ENCODE measurements at regions not wholly inside any gene's neighbourhood (a gene's known extent, or its start where the extent isn't known, plus 50 kb on each side); places are given as distances from the start of the nearest gene placed in this dataset.

DNA sequence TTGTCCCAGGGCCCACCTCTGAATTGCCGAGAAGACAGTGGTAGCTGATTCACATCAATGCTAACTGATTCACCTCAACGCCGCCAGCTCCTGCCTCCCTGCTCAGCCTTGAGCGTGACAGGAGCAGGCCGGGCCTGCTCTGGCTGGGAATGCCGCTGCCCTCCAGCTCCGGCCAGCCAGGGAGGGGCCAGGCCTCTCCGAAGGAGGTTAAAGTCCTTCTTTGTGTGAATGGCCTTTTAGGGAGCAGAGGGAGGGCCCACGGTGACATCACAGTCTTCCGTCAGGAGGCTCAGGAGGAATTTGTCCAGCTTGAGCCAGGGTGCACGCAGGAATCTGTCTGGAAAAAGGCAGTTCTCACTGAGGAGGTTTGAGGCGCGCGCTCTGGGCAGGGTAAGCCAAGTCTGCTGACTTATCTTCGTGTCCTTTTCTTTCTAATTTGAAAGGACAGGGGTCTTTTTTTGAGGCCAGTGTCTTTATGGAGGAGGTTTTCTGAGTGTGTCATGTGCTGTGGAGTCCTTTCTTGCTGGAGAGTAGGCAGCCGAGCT is 82.7 kb downstream of the C9orf152 start (continued):
- TF ChIP-seq NAIF1 (CRISPR knock-in tag; IDR thresholded peaks at IDR 0.05; ENCODE audit: borderline replicate concordance), result no peak
- TF ChIP-seq SRSF4 (IDR thresholded peaks at IDR 0.05; ENCODE audit: low read depth, low read length, poor library complexity, severe bottlenecking), result no peak
- no peak; the same call in 1 of the 2 replicates for TF ChIP-seq ZNF451 (CRISPR knock-in tag; IDR thresholded peaks at IDR 0.05)
- TF ChIP-seq ZNF430 (CRISPR knock-in tag; IDR thresholded peaks at IDR 0.05), result no peak
- TF ChIP-seq ZNF383 (CRISPR knock-in tag; IDR thresholded peaks at IDR 0.05; ENCODE audit: borderline replicate concordance), result no peak
- TF ChIP-seq, protein P1, sequence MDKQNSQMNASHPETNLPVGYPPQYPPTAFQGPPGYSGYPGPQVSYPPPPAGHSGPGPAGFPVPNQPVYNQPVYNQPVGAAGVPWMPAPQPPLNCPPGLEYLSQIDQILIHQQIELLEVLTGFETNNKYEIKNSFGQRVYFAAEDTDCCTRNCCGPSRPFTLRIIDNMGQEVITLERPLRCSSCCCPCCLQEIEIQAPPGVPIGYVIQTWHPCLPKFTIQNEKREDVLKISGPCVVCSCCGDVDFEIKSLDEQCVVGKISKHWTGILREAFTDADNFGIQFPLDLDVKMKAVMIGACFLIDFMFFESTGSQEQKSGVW (CRISPR knock-in tag; IDR thresholded peaks at IDR 0.05; ENCODE audit: borderline replicate concordance), result no peak
- TF ChIP-seq ZNF138 (CRISPR knock-in tag; IDR thresholded peaks at IDR 0.05; ENCODE audit: low read depth), result no peak
- TF ChIP-seq, protein P2, sequence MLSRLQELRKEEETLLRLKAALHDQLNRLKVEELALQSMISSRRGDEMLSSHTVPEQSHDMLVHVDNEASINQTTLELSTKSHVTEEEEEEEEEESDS (CRISPR knock-in tag; IDR thresholded peaks at IDR 0.05; ENCODE audit: borderline replicate concordance), result no peak
- no peak for TF ChIP-seq MIER2 (CRISPR knock-in tag; IDR thresholded peaks at IDR 0.05)
- TF ChIP-seq ZFP90 (CRISPR knock-in tag; IDR thresholded peaks at IDR 0.05; ENCODE audit: borderline replicate concordance), result no peak
- TF ChIP-seq ZNF558 (CRISPR knock-in tag; IDR thresholded peaks at IDR 0.05; ENCODE audit: borderline replicate concordance), result 0 out of 2 replicates have a peak, but pooled peaks have one; percentile 16
- TF ChIP-seq KLF12 (CRISPR knock-in tag; IDR thresholded peaks at IDR 0.05; ENCODE audit: borderline replicate concordance), result no peak
- TF ChIP-seq CHD4 (IDR thresholded peaks at IDR 0.05; ENCODE audit: borderline replicate concordance, low read length), result no peak
- peak in 1 of 2 experiments; percentile 69; a peak in 2 of 4 replicates for TF ChIP-seq HMGXB4 (CRISPR knock-in tag; IDR thresholded peaks at IDR 0.05; ENCODE audit: borderline replicate concordance in 1 of 2, low read depth in 1 of 2)
- TF ChIP-seq, protein P3, sequence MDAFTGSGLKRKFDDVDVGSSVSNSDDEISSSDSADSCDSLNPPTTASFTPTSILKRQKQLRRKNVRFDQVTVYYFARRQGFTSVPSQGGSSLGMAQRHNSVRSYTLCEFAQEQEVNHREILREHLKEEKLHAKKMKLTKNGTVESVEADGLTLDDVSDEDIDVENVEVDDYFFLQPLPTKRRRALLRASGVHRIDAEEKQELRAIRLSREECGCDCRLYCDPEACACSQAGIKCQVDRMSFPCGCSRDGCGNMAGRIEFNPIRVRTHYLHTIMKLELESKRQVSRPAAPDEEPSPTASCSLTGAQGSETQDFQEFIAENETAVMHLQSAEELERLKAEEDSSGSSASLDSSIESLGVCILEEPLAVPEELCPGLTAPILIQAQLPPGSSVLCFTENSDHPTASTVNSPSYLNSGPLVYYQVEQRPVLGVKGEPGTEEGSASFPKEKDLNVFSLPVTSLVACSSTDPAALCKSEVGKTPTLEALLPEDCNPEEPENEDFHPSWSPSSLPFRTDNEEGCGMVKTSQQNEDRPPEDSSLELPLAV (CRISPR knock-in tag; conservative IDR thresholded peaks at IDR 0.05; ENCODE audit: low read depth), result no peak
- TF ChIP-seq ZNF891 (CRISPR knock-in tag; IDR thresholded peaks at IDR 0.05), result no peak
- 0 out of 2 replicates have a peak, but pooled peaks have one; percentile 25 for TF ChIP-seq ZNF317 (CRISPR knock-in tag; IDR thresholded peaks at IDR 0.05)
- TF ChIP-seq ZMYM3 (CRISPR knock-in tag; IDR thresholded peaks at IDR 0.05), result 0 out of 2 replicates have a peak, but pooled peaks have one; percentile 23
- TF ChIP-seq BRCA1 (CRISPR knock-in tag; IDR thresholded peaks at IDR 0.05), result no peak
- no peak for TF ChIP-seq CENPX (CRISPR knock-in tag; IDR thresholded peaks at IDR 0.05)
- peak; percentile 24; the same call in 1 of the 2 replicates for TF ChIP-seq ZNF230 (CRISPR knock-in tag; IDR thresholded peaks at IDR 0.05)
- TF ChIP-seq ISX (CRISPR knock-in tag; conservative IDR thresholded peaks at IDR 0.05), result no peak
- TF ChIP-seq ZNF468 (CRISPR knock-in tag; IDR thresholded peaks at IDR 0.05), result no peak
- peak; percentile 35; the same call in 1 of the 2 replicates for TF ChIP-seq ELF1 (CRISPR knock-in tag; IDR thresholded peaks at IDR 0.05)
- TF ChIP-seq SMYD3 (CRISPR knock-in tag; IDR thresholded peaks at IDR 0.05), result no peak
- peak; percentile 73 for TF ChIP-seq BCL6 (CRISPR knock-in tag; IDR thresholded peaks at IDR 0.05)
- TF ChIP-seq RBM22 (optimal IDR thresholded peaks at IDR 0.05; ENCODE audit: low read length), result no peak
- peak; percentile 47; the same call in 1 of the 2 replicates for TF ChIP-seq MYC (CRISPR knock-in tag; IDR thresholded peaks at IDR 0.05; ENCODE audit: borderline replicate concordance)
